HG02642 (cell line): ENCODE measurements at regions not wholly inside any gene's neighbourhood (a gene's known extent, or its start where the extent isn't known, plus 50 kb on each side); places are given as distances from the start of the nearest gene placed in this dataset.
"Not testable (repeated sequence)": the region's sequence is repeated elsewhere in the genome, so short reads cannot be mapped to it uniquely, and the experiment has no call there.

Source experiments
- ATAC-seq: cut with Tn5 transposase; IDR thresholded peaks from one replicate; pipeline ENCODE4 v1.9.1; 2021; ENCODE audit warnings: mild to moderate bottlenecking; ENCODE audit not compliant: unreplicated experiment, poor library complexity

- ATAC-seq = no peak
Measured at GRCh38 chr12:127494961-127495915, 771.7 kb upstream of the TMEM132C start.

GRCh38 chr12:127496255-127496654 lies 770.7 kb upstream of the TMEM132C start:
- ATAC-seq = no peak

GRCh38 chr12:127500512-127501035 lies 766.4 kb upstream of the TMEM132C start:
- ATAC-seq = no peak

- no peak for ATAC-seq
Measured at GRCh38 chr12:127501916-127502315, 765.1 kb upstream of the TMEM132C start.

- no peak for ATAC-seq
Measured at GRCh38 chr12:127503246-127503645, 763.7 kb upstream of the TMEM132C start.

GRCh38 chr12:127503996-127504395 lies 763.0 kb upstream of the TMEM132C start:
- not testable (repeated sequence) for ATAC-seq

- ATAC-seq = no peak
Measured at GRCh38 chr12:127504874-127505273, 762.1 kb upstream of the TMEM132C start.

- ATAC-seq = no peak
Measured at GRCh38 chr12:127507341-127507740, 759.6 kb upstream of the TMEM132C start.

- ATAC-seq = no peak
Measured at GRCh38 chr12:127509066-127509778, 757.7 kb upstream of the TMEM132C start.

- ATAC-seq = no peak
Measured at GRCh38 chr12:127515941-127516340, 751.0 kb upstream of the TMEM132C start.

- ATAC-seq = no peak
Measured at GRCh38 chr12:127516467-127516866, 750.5 kb upstream of the TMEM132C start.

GRCh38 chr12:127519779-127520178 lies 747.2 kb upstream of the TMEM132C start:
- ATAC-seq = no peak

- ATAC-seq = no peak
Measured at GRCh38 chr12:127526925-127527324, 740.0 kb upstream of the TMEM132C start.

GRCh38 chr12:127528551-127528950 lies 738.4 kb upstream of the TMEM132C start:
- no peak for ATAC-seq

- ATAC-seq = no peak
Measured at GRCh38 chr12:127531542-127531941, 735.4 kb upstream of the TMEM132C start.

GRCh38 chr12:127533353-127533752 lies 733.6 kb upstream of the TMEM132C start:
- no peak for ATAC-seq

GRCh38 chr12:127536833-127537428 lies 730.0 kb upstream of the TMEM132C start:
- ATAC-seq = no peak

GRCh38 chr12:127538316-127538715 lies 728.7 kb upstream of the TMEM132C start:
- ATAC-seq = no peak

GRCh38 chr12:127539226-127539858 lies 727.6 kb upstream of the TMEM132C start:
- no peak for ATAC-seq

GRCh38 chr12:127542391-127542790 lies 724.6 kb upstream of the TMEM132C start:
- ATAC-seq = no peak
